Iris pigment epithelial cell (primary cell): ENCODE measurements at regions not wholly inside any gene's neighbourhood (a gene's known extent, or its start where the extent isn't known, plus 50 kb on each side); places are given as distances from the start of the nearest gene placed in this dataset.

Experiments used
- DNase-seq: peaks from one replicate; pipeline ENCODE4 v3.0.0-alpha.2; 2011; ENCODE audit warnings: low read depth

DNA sequence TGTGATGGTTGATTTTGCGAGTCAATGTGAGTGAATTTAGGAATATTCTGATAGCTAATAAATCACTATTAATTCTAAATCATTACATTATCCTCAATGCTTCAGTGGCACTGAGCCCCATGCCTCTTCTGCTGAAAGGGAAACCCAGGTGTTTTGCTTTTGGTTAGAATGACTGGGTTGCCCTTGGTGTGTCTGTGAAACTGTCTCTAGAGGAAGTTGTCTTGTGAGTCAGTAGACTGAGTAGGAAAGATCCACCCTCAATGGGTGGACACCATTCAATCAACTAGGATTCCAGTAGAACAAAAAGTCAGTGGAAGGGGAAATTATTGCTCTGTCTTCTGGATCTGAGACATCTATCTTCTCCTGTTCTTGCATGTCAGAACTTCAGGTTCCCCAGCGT, 472.4 kb downstream of the ANKRD7 start:
- no peak for DNase-seq

DNA sequence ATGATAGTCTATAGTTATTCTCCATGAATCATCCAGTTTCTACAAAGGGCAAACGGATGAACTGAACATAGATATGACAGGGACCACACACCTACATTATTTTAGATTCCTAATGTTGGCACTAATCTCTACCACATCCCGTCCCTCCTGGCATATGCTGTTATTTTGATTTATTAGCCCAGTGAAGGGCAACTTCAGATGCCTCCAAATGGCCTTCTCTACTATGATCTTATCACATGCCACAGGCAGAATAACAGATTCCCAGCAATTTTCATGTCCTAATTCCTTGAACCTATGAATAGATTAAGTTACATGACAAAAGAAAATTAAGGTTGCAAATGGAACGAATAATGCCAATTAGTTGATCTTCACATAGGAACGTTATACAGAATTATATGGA, 474.7 kb downstream of the ANKRD7 start:
- no peak for DNase-seq

- no peak for DNase-seq
Measured at GRCh38 chr7:118708741-118709140, 484.2 kb downstream of the ANKRD7 start.

DNA sequence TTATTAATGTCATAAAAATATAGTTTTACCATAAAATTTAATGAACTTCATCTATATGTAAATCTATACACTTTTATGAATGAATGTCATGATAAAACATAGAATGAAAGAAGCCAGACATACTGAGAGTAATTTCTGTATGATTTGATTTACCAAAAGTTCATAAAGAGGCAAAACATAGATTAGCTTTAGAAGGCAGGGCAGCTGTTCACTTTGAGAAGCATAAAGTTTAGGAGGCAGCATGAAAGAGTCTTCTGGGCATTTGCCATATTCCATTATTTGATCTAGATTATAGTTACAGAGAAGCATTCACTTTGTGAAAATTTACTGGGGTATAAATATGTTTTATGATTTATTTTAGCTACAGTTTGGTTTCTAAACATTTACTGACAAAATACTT, 487.2 kb downstream of the ANKRD7 start:
- no peak for DNase-seq

GRCh38 chr7:118713039-118713438, 488.5 kb downstream of the ANKRD7 start:
- no peak for DNase-seq

DNA sequence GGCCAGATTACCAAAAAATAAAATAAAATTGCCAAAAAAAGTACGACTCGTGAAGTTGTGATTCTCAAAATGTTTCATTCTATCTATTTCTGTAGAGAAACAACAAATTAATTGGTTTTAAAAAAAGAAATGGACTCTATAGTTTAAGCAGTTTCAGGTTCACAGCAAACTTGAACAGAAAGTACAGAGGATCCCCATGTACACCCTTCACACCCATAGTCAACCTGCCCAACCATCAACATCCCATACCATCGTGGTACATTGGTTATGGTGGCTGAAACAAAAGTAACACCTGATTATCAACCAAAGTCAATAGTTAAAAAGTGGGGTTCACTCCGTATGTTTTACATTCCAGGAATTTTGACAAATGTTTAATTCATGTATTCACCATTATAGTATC, 496.1 kb downstream of the ANKRD7 start:
- no peak for DNase-seq

DNA sequence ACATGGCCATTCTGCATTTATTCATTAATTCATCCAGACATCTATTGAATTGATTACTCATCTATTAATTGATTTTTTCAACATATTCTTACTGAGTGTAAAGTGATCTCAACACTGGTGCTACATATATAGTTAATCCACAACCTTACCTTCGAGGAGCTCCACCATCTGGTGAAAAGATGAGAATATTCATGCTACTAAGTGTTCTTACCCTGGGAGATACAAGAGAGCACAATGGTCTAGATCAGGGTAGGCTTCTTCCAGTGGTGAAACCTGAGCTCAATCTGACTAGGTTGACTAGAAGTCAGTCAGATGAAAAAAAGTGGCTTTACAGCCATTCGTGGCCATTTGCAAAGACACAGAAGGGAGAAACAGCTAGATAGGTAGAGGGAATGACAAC, 507.4 kb downstream of the ANKRD7 start:
- DNase-seq: no peak

GRCh38 chr7:118734541-118734940, 510.0 kb downstream of the ANKRD7 start:
- DNase-seq: no peak

GRCh38 chr7:118735441-118735840, 510.9 kb downstream of the ANKRD7 start:
- DNase-seq: no peak

DNA sequence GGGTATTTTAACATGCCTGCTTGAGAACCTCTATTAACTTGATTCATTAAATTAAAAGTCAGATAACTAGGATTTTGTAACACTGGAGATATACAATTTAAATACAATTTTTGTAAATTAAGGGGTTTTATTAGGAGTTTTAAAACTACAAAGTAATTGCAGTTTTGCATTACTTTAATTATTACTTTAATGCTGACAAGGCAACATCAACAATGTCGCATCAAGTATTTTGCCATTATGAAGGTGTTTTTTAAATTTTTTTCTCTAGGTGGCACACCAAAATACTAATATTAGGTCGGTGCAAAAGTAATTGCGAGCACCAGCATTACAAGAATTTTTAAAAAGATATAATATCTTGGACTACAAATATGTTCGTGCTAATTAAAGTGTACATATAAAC, 513.4 kb downstream of the ANKRD7 start:
- DNase-seq: no peak

- no peak for DNase-seq
Measured at GRCh38 chr7:118745927-118746326, 521.4 kb downstream of the ANKRD7 start.

GRCh38 chr7:118747473-118747872, 523.0 kb downstream of the ANKRD7 start:
- no peak for DNase-seq

GRCh38 chr7:118753479-118753878, 529.0 kb downstream of the ANKRD7 start:
- DNase-seq: no peak

GRCh38 chr7:118754608-118755007, 530.1 kb downstream of the ANKRD7 start:
- DNase-seq: no peak

- no peak for DNase-seq
Measured at GRCh38 chr7:118755067-118755625, 530.6 kb downstream of the ANKRD7 start.

- DNase-seq: no peak
Measured at GRCh38 chr7:118757066-118757465, 532.6 kb downstream of the ANKRD7 start.

- no peak for DNase-seq
Measured at GRCh38 chr7:118758582-118758981, 534.1 kb downstream of the ANKRD7 start.

GRCh38 chr7:118759921-118760320, 535.4 kb downstream of the ANKRD7 start:
- no peak for DNase-seq

GRCh38 chr7:118762451-118762850, 537.9 kb downstream of the ANKRD7 start:
- no peak for DNase-seq

- DNase-seq: no peak
Measured at GRCh38 chr7:118764221-118764620, 539.7 kb downstream of the ANKRD7 start.

- DNase-seq: no peak
Measured at GRCh38 chr7:118771672-118772071, 547.2 kb downstream of the ANKRD7 start.

DNA sequence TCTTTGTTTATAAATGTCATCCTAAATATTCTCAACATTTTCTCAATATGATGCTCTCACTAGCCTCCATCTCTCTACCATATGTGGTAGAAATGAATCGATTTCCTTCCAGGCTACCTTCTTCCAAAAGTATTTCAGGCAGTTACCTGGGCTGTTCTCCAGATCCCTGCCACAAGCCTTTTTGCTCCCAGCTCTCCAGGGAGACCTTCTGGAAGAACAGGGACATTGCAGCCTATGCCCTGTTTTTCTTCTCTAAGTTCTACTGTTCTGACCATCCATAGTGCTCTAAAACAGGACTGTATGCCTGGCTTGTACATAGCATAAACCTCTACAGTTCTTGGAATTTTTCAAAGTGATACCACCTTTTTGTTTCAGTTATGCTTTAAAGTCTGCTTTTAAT, 552.8 kb downstream of the ANKRD7 start:
- no peak for DNase-seq

DNA sequence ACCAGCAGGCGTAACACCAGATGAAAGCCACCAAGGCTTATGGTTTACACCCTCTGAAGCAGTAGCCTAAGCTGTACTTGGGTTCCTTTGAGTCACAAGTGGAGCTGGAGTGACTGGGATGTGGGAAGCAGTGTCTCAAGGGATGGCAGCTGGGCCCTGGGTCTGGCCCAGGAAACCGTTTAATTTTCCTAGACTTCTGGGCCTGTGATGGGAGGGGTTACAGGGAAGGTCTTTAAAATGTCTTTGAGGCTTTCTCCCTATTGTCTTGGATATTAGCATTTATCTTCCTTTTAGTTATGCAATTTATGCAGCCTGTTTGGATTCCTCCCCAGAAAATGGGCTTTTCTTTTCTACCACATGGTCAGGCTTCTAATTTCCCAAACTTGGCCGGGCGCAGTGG, 568.2 kb downstream of the ANKRD7 start:
- no peak for DNase-seq

DNA sequence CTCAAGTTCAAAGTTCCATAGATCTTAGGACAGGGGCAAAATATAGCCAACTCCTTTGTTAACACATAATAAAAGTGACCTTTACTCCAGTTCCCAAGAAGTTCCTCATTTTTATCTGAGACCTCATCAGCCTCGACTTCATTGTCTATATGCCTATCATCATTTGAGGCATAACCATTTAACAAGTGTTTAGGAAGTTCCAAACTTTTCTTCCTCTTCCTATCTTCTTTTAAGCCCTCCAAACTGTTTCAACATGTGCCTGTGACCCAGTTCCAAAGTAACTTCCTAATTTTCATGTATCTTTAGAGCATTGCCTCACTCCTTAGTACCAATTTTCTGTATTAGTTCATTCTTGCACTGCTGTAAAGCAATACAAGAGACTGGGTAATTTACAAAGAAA, 569.1 kb downstream of the ANKRD7 start:
- no peak for DNase-seq

DNA sequence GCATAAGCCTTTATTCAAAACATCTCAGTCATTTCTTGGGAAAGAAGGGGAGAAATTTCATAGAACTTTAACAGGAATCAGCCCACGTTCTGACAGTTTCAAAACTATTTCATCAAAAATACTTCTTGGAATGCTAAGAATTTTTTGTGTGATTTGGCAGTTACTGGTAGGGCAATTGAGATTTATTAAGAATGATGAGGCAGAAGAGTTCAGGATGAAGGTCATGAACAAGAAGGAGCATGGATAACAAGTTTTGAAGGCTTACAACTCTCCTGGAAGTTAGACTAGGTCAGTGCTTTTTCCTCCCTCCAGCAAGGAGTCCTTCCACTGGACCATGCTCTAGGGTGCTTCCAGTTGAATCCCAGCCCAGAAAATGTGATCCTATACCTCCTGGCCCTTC, 569.9 kb downstream of the ANKRD7 start:
- peak; percentile 5 for DNase-seq
